HL-60/S4 treated with retinoic acid at 250 ng/mL for 4 days and 3 days (cell line): ENCODE measurements at regions not wholly inside any gene's neighbourhood (a gene's known extent, or its start where the extent isn't known, plus 50 kb on each side); places are given as distances from the start of the nearest gene placed in this dataset.
"Not testable (repeated sequence)": the region's sequence is repeated elsewhere in the genome, so short reads cannot be mapped to it uniquely, and the experiment has no call there.

Source experiments
- in situ Hi-C: fragments of 300-500 bp; cut with MboI; formaldehyde crosslinking; loops from 2 replicates; pipeline ENCODE4 v1.7.0; 2022; ENCODE audit warnings: low sequenced_read_pairs

DNA sequence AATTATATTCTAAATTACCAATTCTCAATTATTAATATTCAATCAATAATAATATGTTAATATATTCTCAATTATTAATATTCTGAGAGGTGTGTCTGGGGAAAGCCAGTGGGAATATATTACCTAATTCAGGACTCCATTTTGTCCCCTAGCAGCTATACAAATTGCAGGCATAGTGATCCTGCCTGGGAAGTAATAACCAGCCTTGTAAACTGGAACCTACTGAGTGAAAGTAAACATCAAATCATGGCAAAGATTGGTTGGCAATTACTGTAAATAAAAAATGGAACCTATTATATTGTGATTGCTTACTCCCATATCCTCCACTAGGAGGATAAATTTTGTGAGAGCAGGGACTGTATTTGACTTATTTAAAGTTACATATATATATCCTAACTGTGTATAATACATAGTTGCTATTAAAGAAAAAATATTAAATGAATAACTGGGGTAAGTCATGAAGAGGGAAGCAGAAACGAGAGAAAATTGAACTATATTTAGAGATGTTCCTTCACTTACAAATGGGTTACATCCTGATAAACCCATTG is 150.5 kb upstream of the ELL2 start:
- in situ Hi-C loops: no loop called here

DNA sequence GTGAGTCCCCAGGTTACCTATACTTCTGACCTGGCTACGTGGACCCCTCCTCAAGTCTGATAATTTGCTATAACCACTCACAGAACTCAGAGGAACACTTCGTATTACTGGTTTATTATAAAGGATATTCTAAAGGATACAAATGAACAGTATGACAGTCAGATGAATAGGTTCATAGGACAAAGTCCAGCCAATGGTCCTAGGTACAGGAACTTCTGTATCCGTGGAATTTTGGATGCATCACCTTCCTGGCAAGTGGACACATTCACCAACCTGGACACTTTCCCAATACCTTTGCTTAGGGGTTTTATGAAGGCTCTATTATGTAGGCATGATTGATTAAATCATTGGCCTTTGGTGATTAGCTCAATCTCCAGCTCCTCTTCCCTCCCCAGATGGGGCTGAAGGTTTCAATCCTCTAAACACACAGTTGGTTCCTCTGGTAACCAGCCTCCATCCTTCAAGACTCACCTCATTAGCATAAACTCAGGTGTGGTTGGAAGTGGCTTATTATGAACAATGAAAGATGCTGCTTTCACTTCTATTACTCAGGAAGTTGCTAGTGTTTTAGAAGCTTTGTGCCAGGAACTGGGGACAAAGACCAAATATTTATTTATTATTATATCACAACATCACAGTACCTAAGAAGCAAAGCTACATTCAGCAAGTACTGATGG is 149.6 kb upstream of the ELL2 start:
- in situ Hi-C loops: no loop called here

DNA sequence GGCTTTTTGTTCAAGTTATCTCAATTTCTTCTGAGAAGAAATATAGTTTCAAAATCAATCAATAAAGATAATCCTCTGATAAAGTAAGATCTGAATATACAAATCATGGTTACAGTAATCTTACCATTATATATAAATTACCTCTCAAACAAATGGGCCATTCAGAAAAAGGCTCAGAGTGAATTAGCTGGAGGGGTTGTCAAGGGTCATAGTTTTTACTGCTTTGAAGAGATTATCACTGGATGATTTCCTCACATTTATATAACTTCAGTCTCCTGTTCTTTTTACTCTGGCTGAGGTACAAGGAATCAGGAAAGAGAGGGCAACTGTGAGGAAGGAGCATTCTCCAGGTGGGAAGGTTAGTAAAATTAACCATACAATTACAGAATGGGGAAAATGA is 148.6 kb upstream of the ELL2 start:
- in situ Hi-C loops: no loop called here

DNA sequence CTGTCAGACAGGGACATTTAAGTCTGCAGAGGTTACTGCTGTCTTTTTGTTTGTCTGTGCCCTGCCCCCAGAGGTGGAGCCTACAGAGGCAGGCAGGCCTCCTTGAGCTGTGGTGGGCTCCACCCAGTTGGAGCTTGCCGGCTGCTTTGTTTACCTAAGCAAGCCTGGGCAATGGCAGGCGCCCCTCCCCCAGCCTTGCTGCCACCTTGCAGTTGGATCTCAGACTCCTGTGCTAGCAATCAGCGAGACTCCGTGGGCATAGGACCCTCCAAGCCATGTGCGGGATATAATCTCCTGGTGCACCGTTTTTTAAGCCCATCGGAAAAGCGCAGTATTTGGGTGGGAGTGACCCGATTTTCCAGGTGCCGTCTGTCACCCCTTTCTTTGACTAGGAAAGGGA is 147.0 kb upstream of the ELL2 start:
- in situ Hi-C loops: not testable (repeated sequence)

DNA sequence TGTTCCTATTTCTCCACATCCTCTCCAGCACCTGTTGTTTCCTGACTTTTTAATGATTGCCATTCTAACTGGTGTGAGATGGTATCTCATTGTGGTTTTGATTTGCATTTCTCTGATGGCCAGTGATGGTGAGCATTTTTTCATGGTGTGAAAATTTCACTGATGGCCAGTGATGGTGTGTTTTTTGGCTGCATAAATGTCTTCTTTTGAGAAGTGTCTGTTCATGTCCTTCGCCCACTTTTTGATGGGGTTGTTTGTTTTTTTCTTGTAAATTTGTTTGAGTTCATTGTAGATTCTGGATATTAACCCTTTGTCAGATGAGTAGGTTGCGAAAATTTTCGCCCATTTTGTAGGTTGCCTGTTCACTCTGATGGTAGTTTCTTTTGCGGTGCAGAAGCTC is 142.2 kb upstream of the ELL2 start:
- in situ Hi-C loops: not testable (repeated sequence)

DNA sequence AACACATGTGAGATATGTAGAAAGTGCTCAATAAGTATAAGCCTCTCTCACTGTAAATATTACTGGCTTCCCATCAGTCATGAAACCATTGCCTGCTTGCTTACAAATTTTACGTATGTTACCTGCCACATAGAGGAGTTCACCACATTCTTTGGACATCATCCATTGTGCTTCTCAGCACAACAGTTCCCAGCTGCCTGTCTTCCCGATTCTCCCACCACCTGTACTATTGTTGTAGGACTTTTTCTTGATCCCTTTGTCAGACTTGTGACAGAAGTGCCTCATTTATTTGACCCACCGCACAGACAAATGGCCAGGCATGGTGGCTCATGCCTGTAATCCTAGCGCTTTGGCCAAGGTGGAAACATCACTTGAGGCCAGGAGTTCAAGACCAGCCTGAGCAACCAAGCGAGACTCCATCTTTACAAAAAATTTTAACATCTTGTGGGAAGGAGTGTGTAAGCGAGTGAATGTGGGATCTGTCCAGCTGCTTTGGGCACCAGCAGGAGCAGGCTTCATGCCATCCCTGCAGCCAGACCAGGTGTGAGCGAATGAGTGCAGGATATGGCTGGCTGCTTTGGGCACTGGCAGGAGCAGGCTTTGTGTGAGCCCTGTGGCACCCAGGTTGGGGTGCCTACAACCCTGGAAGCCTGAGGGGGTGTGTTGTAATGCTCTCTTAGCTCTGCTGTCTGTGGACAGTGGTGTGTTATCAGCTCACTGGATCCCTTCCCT is 139.9 kb upstream of the ELL2 start:
- in situ Hi-C loops: no loop called here

DNA sequence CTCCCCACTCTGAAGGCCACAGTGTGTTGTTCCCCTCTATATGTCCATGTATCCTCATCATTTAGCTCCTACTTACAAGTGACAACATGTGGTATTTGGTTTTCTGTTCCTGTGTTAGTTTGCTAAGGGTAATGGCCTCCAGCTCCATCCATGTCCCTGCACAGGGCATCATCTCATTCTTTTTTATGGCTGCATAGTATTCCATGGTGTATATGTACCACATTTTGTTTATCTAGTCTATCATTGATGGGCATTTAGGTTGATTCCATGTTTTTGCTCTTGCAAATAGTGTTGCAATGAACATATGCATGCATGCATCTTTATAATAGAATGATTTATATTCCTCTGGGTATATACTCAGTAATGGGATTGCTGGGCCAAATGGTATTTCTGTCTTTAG is 135.8 kb upstream of the ELL2 start:
- in situ Hi-C loops: not testable (repeated sequence)

DNA sequence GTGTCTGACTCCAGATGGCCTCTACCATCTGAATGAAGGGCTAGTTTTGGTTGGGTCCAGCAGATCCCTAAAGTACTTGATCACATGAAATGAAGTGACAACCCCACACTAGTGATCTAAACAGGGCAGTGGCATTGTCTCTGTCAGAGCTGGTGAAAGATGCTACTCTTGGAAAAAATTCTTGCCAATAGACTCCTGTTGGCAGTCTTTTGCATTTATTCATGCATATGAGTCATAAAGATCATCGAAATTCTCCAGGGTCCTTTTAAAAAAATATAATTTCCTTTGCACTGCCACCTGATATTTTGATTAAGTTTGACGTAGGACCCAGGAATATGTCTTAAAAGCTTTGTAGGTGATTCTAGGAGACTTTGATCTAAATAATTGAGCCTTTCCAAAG is 135.1 kb upstream of the ELL2 start:
- in situ Hi-C loops: no loop called here

DNA sequence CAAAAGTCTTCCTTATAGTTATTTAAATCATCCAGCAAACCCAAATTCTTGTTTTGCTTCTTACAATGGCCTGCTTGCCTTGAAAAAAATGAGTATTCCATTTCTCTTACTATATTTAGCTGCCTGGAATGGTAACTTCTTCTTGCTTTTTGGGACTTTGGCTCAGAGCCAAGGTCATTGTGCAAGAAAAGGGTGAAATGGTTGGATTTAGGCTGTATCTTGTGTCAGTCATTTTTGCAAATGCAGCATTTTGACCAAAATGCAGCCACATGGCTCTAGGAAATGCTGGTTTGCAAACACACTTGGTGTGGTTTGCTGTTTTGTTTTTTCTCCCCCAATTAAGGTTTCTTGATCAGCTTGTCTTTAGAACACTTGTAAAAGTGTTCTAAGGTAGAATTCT is 133.3 kb upstream of the ELL2 start:
- in situ Hi-C loops: no loop called here

DNA sequence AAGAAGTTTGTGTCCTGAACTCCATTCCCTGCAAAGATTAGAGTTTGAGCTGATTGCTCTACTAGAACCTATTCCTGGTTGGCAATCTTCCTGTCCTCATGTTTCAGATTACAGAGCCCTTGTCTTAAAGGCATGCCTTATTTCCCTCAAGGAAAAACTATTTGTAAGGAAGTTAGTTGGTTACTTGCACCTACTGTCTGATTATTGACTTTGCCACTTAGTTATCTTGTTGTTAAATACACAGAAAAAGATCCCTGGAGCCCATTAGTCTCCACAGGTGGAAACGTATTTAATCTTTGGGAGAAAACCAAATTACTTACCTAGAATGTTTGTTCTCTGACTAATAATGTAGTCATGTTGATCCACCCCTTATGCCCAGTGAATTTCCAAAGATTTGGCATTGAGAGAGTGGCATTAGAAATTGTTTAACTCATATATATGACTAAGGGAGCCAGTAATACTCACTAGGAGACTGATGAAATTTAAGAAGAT is 132.3 kb upstream of the ELL2 start:
- in situ Hi-C loops: no loop called here

DNA sequence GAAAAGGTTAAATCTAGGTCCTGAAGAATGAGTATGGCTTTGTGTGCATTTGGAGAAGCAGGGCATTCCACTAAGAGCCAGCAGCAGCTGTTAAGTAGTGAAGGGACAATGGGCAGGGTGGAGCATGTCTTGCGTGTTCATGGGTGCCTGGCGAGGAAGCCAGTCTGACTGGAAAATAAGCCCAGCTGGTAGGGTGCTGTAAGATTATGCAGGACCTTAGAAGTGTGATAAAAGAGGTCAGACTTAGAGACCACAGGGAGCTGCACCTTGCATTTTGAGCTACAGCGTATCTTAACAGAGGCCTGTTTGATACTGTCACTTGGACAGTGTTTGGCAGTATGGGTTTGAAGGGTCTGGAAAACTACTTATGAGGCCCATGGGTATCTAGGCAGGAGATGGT is 131.7 kb upstream of the ELL2 start:
- in situ Hi-C loops: no loop called here

DNA sequence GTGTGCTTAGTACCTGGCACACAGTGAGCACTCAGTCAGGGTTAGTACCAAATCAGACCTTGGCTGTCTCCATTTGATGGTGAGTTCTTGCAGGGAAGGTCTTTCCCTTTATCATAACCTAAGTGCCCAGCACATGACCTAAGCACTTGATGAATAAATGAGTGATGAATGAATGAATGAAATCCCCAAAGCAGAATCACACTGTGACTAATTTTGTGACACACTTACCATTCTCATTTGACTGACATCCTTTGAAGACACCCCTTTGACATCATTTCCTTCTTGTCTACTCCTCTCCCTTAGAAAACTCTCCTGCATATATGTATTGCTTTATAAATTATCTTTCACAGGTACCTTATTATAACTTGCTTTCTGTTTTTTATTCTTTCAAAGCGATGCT is 130.2 kb upstream of the ELL2 start:
- in situ Hi-C loops: no loop called here

DNA sequence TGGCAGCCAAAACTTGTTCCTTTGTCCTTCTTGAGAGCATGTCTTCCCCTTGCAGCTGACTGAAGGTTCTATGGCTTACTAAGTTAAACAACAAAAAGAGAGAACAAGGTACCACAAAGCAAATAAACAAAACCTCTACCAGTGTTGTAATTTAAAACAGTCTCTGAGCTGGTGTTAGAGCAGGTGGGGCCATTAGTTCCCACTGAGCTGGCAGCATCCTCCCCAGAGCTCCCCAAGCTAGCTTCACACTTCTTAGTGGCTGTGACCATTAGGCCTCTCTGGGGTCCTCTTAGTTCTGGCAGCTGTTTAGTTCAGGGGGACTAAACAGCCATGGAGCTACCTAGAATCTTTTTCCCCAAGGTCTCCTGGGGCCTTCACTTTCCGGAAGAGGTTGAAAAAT is 128.6 kb upstream of the ELL2 start:
- in situ Hi-C loops: no loop called here

DNA sequence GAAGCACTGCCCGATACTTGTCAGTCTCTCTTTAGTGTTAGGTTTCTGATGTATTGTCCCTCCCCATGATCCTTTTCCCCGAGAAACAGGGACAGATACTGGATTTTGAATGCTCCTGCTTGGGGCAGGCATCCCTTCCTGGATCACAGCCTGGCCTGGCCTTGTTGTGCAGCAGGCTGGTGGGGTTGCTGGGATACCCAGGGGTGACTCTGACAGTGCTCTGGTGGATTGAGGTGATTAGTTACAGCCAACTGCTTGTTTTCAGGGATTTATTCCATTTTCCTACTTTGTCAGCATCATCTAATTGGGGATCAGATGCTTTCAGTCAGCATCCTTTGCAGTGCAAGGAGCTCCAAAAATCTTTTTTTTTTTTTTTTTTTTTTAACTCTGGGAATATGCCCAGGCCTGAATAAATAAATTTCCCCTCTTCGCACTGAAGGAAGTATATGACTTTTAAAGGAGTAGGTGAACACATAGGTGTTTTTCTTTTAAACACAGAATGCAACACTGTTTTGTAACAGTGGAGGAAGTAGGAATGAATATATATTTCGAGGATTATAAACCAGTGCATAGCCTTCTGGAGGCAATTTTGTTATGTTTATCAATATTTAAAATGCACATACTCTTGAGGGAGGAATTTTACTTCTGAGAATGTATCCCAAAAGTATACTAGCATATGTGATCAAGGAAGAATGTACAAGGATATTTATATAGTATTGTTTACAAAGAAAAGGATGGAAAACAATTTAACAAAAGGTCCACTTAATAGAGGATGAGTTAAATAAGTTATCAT is 127.3 kb upstream of the ELL2 start:
- in situ Hi-C loops: no loop called here

DNA sequence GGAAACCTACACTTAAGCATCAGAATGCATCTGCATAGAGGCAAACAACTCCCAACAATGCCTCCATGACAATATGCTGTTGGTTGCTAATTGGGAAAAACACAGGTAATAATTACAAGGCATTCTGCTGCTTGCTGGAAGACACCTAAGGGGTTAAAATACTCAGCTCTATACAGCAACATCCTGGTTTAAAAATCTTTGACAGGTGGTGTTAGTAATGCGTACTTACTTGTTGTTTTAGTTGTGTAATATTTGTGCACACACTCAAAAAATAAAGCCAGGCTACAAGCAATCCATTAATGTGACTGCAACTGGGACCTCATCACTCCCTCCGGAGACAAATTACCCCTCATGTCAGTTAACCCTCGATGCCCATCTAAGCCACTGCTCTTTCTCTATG is 126.3 kb upstream of the ELL2 start:
- in situ Hi-C loops: no loop called here

DNA sequence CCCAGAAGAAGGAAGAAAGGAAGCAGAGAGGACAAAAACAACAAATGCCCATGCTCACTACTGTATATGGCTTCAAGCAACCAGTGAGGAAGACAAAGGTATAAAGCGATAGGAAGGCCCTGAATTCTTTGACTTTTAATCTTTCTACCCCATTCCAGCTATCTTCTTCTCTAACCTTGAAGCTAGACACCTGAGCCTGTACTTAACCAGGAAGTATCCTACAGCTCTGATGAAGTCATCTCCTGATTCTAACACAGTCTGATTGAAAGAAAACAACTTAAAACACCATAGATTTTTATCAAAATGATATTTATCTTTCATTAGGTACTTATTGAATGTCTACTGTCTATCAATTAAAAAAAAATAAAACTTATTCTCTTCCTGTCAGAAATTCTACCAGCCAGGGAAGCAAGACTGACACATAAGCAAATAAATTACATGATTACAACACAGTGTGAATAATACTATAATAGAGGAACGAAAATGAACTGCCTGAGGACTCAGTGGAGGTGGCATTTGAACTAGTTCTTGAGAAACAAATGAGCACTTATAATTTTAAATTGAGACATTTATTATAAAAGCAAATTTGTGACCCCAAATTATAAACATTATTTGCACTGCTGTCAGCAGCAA is 123.3 kb upstream of the ELL2 start:
- in situ Hi-C loops: no loop called here

DNA sequence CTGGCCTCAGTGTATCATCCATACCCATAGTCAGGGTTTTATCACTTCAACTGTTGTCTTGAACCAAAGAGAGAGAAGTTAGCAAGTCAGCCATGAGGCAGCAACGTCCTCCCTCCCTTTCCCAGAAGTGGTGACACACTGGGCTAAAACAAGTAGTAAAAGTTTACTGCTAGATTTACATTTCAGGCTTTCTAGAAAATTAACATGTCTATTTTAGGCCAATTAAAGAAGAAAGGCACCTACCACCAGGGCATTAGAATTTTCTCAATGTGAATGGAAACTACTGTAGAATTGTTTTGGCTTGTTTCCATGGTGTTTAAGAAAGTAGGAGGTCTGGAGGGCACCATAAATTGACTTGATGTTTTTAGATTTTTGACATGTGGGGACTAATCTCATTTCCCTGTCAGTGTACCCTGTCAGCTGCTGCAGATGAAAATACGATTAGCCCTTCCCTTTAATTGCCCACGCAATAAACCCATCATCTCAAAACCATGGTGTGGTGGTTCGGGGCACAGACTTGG is 121.8 kb upstream of the ELL2 start:
- in situ Hi-C loops: no loop called here

DNA sequence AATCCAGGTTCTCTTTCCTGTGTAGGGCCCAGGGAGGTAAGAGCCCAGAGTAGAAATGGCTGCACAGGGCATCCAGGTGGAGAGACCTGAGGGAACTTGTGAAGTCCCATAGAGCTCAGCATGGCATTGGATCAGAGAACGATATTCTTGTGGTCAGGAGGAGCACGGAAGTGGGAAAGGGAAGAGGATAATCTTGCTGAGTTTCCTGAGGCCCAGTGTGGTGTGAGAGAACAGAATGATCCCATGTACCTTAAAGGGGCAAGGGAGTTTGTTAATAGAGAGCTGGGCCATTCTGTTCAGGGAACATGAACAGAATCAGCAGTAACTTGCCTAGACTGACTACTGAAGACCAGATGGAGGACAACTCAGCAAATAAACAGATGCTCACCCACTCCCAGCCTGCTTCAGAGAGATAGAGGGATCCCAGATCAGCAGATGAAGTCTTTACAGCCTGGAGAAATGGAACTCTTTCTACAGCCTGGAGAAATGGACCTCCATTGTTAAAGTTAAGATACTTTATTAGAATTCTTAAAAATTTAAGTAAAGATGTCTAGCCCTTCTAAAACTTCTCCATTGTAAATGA is 119.7 kb upstream of the ELL2 start:
- in situ Hi-C loops: no loop called here

DNA sequence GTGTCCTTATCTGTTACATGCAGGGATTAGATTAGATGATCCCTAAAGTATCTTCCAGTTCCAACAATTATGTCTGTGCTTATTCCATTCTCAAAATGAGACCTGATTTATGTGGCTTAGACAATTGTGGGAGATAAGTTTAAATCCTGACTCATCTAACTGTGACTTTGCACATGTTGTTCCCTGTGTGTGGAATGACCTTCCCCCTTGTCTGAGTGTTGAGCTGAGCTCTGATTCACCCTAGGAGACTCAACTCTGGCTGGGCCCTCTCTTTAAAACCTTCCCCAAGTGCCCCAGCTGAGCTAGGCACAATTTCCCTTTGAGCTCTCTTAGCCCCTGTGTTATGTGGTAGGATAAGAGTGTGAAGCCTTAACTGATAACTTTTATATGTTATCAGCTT is 118.9 kb upstream of the ELL2 start:
- in situ Hi-C loops: no loop called here

DNA sequence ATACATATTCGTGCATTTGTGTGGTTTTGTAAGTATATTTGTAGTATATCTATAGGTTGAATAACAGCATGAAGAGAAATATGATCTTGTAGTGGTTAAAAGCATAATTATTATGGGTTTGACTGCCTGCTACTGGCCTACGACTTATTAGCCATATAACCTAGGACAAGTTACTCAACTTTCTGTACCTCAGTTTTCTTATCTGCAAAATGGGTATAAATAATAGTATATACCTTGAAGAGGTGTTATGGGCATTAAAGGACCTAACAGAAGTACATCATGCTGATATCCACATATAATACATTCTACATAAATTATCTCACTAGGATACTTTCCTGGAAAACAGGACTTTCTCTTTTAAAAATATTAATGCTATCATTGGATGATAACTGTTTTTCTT is 118.3 kb upstream of the ELL2 start:
- in situ Hi-C loops: no loop called here

DNA sequence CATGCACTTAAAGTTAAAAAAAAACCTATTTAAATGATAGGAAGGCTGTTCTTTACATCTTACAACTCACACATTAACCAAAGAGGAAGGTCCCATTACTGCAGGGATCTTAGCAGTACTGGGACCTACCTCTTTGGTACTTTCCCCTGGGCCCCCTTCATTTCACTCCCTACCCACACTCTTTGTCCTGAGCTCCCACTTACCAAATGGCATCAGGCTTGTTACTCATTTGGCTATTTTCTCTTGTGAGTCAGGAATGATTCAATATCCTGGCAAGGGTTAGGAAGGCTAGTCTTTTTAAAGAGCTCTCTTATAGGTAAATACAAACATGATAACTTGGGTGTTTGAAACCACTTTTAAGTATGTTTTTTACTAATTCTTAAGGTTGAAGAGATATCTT is 117.4 kb upstream of the ELL2 start:
- in situ Hi-C loops: no loop called here
